ENCODE measurements at regions not wholly inside any gene's neighbourhood (a gene's known extent, or its start where the extent isn't known, plus 50 kb on each side); places are given as distances from the start of the nearest gene placed in this dataset.

GRCh38 chr14:22097072-22097471 is 423.5 kb upstream of the OR4E1 start:
- no peak for TF ChIP-seq RAD21 (IDR thresholded peaks at IDR 0.05; ENCODE audit: low read depth)
- TF ChIP-seq YY1 (IDR thresholded peaks at IDR 0.05; ENCODE audit: low read depth): no peak
